Glutamatergic neuron (in vitro differentiated cells): ENCODE measurements at regions not wholly inside any gene's neighbourhood (a gene's known extent, or its start where the extent isn't known, plus 50 kb on each side); places are given as distances from the start of the nearest gene placed in this dataset.
"Not testable (repeated sequence)": the region's sequence is repeated elsewhere in the genome, so short reads cannot be mapped to it uniquely, and the experiment has no call there.

Experiments
- DNase-seq: peaks from one replicate; pipeline ENCODE4 v3.0.0; 2022
- H3K27ac Mint-ChIP-seq: one replicate; pipeline ENCODE4 v1.8.0; 2020; ENCODE audit warnings: mild to moderate bottlenecking, mixed read lengths, inconsistent platforms; ENCODE audit not compliant: unreplicated experiment
- H3K27me3 Mint-ChIP-seq: one replicate; pipeline ENCODE4 v1.8.0; 2020; ENCODE audit warnings: mild to moderate bottlenecking, moderate library complexity, mixed read lengths, inconsistent platforms; ENCODE audit not compliant: unreplicated experiment
- H3K36me3 Mint-ChIP-seq: one replicate; pipeline ENCODE4 v1.8.0; 2020; ENCODE audit warnings: mild to moderate bottlenecking, mixed read lengths, inconsistent platforms; ENCODE audit not compliant: unreplicated experiment
- H3K4me1 Mint-ChIP-seq: one replicate; pipeline ENCODE4 v1.8.0; 2020; ENCODE audit warnings: mild to moderate bottlenecking, low read depth, mixed read lengths, inconsistent platforms; ENCODE audit not compliant: unreplicated experiment
- H3K4me3 Mint-ChIP-seq: one replicate; pipeline ENCODE4 v1.8.0; 2020; ENCODE audit warnings: mild to moderate bottlenecking, mixed read lengths, inconsistent platforms; ENCODE audit not compliant: unreplicated experiment
- H3K9me3 Mint-ChIP-seq: one replicate; pipeline ENCODE4 v1.8.0; 2020; ENCODE audit warnings: mild to moderate bottlenecking, moderate library complexity, mixed read lengths, inconsistent platforms; ENCODE audit not compliant: unreplicated experiment
- CTCF ChIP-seq: fragments of 200-600 bp; sonication (generic); IDR thresholded peaks from one replicate; pipeline ENCODE4 v1.5.0; 2021; ENCODE audit not compliant: partially characterized antibody, unreplicated experiment

- H3K27ac Mint-ChIP-seq = no peak overlapping the region
- peaks cover 3% of the 10 kb centered on the region for H3K27me3 Mint-ChIP-seq
- no peak for TF ChIP-seq CTCF
- no peak for DNase-seq
- peaks cover 9% of the 10 kb centered on the region for H3K36me3 Mint-ChIP-seq
- peaks cover 2% of the 10 kb centered on the region for H3K4me1 Mint-ChIP-seq
- peaks cover 9% of the 10 kb centered on the region for H3K9me3 Mint-ChIP-seq
- no peak overlapping the region for H3K4me3 Mint-ChIP-seq
These were observed 209.7 kb downstream of the SLITRK1 start for GRCh38 chr13:83672612-83673011.

GRCh38 chr13:83667606-83668005 lies 214.7 kb downstream of the SLITRK1 start:
- DNase-seq = no peak
- Mint-ChIP-seq H3K4me3 (no peak overlapping the region), H3K27me3 (peaks cover 3% of the 10 kb centered on the region), H3K9me3 (peaks cover 3% of the 10 kb centered on the region), H3K27ac (no peak overlapping the region), H3K4me1 (peaks cover 3% of the 10 kb centered on the region), H3K36me3 (peaks cover 9% of the 10 kb centered on the region)
- TF ChIP-seq CTCF = no peak

GRCh38 chr13:83666141-83666540 lies 216.1 kb downstream of the SLITRK1 start:
- H3K4me1 Mint-ChIP-seq = peaks cover 3% of the 10 kb centered on the region
- H3K9me3 Mint-ChIP-seq = peaks cover 3% of the 10 kb centered on the region
- peaks cover 9% of the 10 kb centered on the region for H3K36me3 Mint-ChIP-seq
- no peak for DNase-seq
- H3K27ac Mint-ChIP-seq = no peak overlapping the region
- no peak overlapping the region for H3K4me3 Mint-ChIP-seq
- TF ChIP-seq CTCF = no peak
- peaks cover 3% of the 10 kb centered on the region for H3K27me3 Mint-ChIP-seq

GRCh38 chr13:83657281-83657680 lies 225.0 kb downstream of the SLITRK1 start:
- no peak overlapping the region for H3K4me3 Mint-ChIP-seq
- TF ChIP-seq CTCF = no peak
- H3K27me3 Mint-ChIP-seq = peaks cover 2% of the 10 kb centered on the region
- H3K27ac Mint-ChIP-seq = no peak overlapping the region
- H3K36me3 Mint-ChIP-seq = no peaks in the 10 kb centered on the region
- no peaks in the 10 kb centered on the region for H3K9me3 Mint-ChIP-seq
- DNase-seq = no peak
- no peaks in the 10 kb centered on the region for H3K4me1 Mint-ChIP-seq

- not testable (repeated sequence) for H3K4me3 Mint-ChIP-seq, H3K9me3 Mint-ChIP-seq, DNase-seq, H3K27me3 Mint-ChIP-seq, H3K27ac Mint-ChIP-seq, H3K4me1 Mint-ChIP-seq
- H3K36me3 Mint-ChIP-seq = peaks cover 12% of the 10 kb centered on the region
These were observed 239.7 kb downstream of the SLITRK1 start for GRCh38 chr13:83642617-83643016.

GRCh38 chr13:83634601-83635000 lies 247.7 kb downstream of the SLITRK1 start:
- Mint-ChIP-seq H3K36me3 (no peaks in the 10 kb centered on the region), H3K9me3 (no peaks in the 10 kb centered on the region), H3K27me3 (no peaks in the 10 kb centered on the region), H3K4me1 (no peaks in the 10 kb centered on the region), H3K4me3 (no peak overlapping the region), H3K27ac (no peak overlapping the region)
- no peak for TF ChIP-seq CTCF
- no peak for DNase-seq
